Fibroblast of villous mesenchyme (primary cell): ENCODE measurements at regions not wholly inside any gene's neighbourhood (a gene's known extent, or its start where the extent isn't known, plus 50 kb on each side); places are given as distances from the start of the nearest gene placed in this dataset.
"Not testable (repeated sequence)": the region's sequence is repeated elsewhere in the genome, so short reads cannot be mapped to it uniquely, and the experiment has no call there.

Experiments
- DNase-seq: peaks from one replicate; pipeline ENCODE4 v3.0.0-alpha.2; 2010; ENCODE audit warnings: low read depth
- H3K4me3 ChIP-seq: 2 replicates; pipeline ENCODE4 v1.5.1; 2011; ENCODE audit warnings: low read depth, mild to moderate bottlenecking, low read length
- TF ChIP-seq, protein P1 (sequence below): IDR thresholded peaks from 2 replicates; pipeline ENCODE4 v1.5.1; 2012; ENCODE audit warnings: low read depth, mild to moderate bottlenecking, low read length; ENCODE audit not compliant: insufficient read depth

DNA sequence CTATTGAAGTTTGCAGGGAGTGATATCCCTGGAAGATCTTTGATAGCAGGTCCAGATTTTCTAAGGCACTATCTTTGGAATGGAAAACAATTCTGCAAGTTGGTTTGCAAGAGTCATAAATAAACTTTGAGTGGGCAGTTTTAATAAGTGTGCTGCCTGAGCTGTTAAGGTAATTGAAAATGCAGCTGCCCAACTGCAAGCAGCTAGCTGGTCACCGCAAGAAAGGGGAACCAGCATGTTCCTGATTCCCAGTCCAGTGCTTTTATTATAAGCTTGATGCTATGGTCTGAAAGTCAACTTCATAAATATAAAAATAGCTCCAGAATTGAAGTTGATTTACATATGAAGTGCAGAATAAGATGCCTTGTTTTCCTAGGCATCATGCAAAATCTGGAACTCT is 308.4 kb downstream of the ZNF248 start:
- TF ChIP-seq, protein P1, sequence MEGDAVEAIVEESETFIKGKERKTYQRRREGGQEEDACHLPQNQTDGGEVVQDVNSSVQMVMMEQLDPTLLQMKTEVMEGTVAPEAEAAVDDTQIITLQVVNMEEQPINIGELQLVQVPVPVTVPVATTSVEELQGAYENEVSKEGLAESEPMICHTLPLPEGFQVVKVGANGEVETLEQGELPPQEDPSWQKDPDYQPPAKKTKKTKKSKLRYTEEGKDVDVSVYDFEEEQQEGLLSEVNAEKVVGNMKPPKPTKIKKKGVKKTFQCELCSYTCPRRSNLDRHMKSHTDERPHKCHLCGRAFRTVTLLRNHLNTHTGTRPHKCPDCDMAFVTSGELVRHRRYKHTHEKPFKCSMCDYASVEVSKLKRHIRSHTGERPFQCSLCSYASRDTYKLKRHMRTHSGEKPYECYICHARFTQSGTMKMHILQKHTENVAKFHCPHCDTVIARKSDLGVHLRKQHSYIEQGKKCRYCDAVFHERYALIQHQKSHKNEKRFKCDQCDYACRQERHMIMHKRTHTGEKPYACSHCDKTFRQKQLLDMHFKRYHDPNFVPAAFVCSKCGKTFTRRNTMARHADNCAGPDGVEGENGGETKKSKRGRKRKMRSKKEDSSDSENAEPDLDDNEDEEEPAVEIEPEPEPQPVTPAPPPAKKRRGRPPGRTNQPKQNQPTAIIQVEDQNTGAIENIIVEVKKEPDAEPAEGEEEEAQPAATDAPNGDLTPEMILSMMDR: no peak
- H3K4me3 ChIP-seq: no peak overlapping the region
- no peak for DNase-seq

DNA sequence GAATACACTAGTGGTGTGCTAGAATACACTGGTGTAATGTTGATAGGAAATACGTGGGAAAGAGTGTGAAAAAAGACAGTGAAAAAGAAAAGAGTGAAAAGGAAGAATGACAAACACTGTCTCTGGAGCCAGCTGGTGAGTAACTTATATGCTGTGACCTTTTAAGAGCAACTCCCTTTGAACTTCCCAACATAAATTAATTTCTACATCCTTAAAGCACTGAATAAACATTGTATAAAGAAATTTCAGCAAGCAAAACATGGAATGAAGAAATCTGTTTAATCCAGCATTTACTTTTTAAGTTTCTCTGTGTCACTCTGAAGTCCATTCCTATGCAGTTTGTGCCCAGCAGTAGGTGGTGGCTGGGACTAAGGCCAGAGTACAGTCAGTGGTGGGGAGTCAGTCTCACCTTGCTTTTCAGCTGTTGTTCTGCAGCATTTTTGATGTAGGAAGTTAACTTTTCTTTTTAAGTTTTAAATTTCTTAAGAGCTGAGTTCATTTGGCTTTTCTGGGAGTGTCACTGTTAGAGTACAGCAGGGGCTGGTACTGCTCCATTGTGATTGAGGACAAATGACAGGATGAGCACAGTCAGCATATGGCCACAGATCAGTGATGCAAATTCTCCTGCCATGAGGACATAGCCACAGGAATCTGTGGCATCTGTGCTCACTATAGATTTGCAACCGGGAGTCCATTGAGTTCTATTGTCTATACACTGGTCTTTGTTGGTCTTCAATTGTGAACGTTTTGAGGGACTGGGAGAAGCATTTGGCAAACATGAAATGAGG is 321.8 kb downstream of the ZNF248 start:
- H3K4me3 ChIP-seq: no peak overlapping the region
- no peak for DNase-seq

DNA sequence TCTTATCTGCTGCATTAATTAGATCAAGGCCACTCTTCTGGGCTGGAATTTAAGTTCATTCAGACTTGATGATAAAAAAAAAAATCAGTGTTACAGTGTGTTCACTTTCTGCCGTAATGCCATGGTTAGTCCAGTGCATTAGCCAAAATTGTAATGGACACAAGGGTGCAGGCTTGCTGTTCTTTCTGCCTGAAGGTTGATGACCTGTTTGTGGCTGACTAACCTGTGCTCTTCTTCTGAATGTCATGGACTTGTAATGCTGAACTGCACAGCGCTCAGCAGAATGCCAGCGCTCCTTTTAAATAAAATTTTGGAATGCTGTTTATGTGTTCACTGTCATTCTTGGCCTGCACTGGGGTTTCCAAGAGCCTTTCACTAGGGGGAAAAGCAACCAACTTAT is 323.2 kb downstream of the ZNF248 start:
- TF ChIP-seq, protein P1: no peak
- DNase-seq: no peak

More for the DNA sequence above, 321.8 kb downstream of the ZNF248 start:
- TF ChIP-seq, protein P1: no peak

DNA sequence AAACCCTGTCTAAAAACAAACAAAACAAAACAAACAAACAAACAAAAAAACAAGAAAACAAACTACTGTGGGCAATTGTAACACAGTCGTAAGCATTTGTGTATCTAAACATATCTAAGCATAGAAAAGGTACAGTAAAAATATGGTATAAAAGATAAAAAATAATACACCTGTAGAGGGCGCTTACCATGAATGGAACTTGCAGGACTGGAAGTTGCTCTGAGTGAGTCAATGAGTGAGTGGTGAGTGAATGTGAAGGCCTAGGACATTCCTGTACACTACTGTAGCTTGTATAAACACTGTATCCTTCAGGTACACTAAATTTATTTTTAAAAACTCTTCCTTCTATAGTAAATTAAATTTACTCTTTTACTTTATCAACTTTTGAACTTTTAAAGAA is 332.0 kb downstream of the ZNF248 start:
- H3K4me3 ChIP-seq, DNase-seq: not testable (repeated sequence)

More for the DNA sequence above, 323.2 kb downstream of the ZNF248 start:
- H3K4me3 ChIP-seq: no peak overlapping the region

DNA sequence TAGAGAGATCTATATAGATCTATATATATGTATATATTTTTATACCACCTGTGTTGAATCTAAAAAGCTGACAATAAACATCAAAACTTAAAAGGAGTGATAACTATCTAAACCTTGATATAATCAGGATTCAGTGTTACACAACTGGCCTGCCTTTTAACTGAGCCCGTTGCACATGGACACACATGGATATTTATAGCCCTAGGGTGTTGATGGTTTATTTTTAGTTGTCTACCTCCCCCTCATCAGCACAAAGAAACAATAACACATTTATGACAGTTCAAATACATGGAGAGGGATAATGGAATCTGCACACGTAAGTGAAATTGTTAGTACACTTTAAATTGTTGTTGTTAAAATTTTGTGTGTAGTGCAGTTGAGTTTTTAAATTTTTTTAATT is 336.9 kb downstream of the ZNF248 start:
- no peak overlapping the region for H3K4me3 ChIP-seq
- TF ChIP-seq, protein P1: no peak
- no peak for DNase-seq

DNA sequence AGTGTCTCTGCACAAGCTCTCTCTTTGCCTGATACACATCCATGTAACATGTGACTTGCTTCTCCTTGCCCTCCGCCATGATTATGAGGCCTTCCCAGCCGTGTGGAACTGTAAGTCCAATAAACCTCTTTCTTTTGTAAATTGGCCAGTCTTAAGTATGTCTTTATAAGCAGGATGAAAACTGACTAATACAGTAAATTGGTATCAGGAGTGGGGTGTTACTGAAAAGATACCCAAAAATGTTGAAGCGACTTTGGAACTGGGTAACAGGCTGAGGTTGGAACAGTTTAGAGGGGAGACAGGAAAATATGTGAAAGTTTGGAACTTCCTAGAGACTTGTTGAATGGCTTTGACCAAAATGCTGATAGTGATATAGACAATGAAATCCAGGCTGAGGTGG is 346.9 kb downstream of the ZNF248 start:
- not testable (repeated sequence) for DNase-seq, H3K4me3 ChIP-seq

DNA sequence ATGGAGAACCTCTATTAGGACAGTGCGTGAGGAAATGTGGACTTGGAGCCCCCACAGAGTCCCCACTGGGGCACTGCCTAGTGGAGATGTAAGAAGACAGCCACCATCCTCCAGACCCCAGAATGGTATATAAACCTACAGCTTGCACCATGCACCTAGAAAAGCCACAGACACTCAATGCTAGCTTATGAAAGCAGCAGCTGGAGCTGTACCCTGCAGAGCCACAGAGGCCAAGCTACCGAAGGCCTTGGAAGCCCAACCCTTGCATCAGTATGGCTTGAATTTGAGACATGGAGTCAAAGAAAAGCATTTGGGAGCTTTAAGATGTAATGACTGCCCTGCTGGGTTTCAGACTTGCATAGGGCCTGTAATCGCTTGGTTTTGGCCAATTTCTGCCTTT is 361.3 kb downstream of the ZNF248 start:
- H3K4me3 ChIP-seq: no peak overlapping the region
- TF ChIP-seq, protein P1: no peak
- DNase-seq: no peak

DNA sequence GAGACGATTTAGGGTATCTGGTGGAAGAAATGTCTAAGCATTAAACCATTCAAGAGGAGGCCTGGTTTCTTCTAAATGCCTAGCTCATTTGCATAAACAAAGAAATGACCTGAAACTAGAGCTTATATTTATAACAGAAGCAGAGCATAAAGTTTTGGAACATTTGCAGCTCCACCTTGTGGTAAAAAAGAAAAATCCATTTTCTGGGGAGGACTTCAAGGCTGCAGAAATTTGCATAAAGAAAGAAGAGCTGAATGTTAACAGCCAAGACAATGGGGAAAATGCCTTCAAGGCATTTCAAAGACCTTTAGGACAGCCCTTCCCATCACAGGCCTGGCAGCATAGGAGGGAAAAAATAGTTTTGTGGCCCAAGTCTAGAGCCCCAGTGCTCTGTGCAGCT is 362.0 kb downstream of the ZNF248 start:
- TF ChIP-seq, protein P1: no peak
- DNase-seq: peak; percentile 9
- H3K4me3 ChIP-seq: no peak overlapping the region

DNA sequence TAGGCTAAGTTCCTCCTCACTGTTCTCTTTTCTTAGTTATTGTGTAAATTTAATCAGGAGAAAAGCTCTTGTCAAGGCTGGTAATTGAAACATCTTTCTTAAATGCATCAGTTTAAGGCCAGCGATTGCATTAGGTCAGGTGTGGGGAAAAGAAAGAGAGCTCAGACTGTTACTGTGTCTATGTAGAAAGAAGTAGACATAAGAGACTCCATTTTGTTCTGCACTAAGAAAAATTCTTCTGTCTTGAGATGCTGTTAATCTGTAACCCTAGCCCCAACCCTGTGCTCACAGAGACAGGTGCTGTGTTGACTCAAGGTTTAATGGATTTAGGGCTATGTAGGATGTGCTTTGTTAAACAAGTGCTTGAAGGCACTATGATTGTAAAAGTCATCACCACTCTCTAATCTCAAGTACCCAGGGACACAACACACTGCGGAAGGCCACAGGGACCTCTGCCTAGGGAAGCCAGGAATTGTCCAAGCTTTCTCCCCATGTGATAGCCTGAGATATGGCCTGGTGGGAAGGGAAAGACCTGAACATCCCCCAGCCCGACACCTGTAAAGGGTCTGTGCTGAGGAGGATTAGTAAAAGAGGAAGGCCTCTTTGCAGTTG is 364.1 kb downstream of the ZNF248 start:
- not testable (repeated sequence) for DNase-seq, H3K4me3 ChIP-seq
